GM04504 (cell line): ENCODE measurements at regions not wholly inside any gene's neighbourhood (a gene's known extent, or its start where the extent isn't known, plus 50 kb on each side); places are given as distances from the start of the nearest gene placed in this dataset.

Experiments
- DNase-seq: peaks from one replicate; pipeline ENCODE4 v3.0.0-alpha.2; 2012; ENCODE audit warnings: low read depth

GRCh38 chr2:194264586-194264985 is 1392.4 kb upstream of the SLC39A10 start:
- DNase-seq, result no peak

- DNase-seq, result no peak
Observed at GRCh38 chr2:194260185-194260584, 1396.8 kb upstream of the SLC39A10 start.

- no peak for DNase-seq
Observed at GRCh38 chr2:194257095-194257494, 1399.9 kb upstream of the SLC39A10 start.

- no peak for DNase-seq
Observed at GRCh38 chr2:194253528-194254259, 1403.3 kb upstream of the SLC39A10 start.

- DNase-seq, result no peak
Observed at GRCh38 chr2:194252127-194252526, 1404.9 kb upstream of the SLC39A10 start.

- no peak for DNase-seq
Observed at GRCh38 chr2:194232600-194232999, 1424.4 kb upstream of the SLC39A10 start.

GRCh38 chr2:194223218-194223617 is 1433.8 kb upstream of the SLC39A10 start:
- no peak for DNase-seq

GRCh38 chr2:194214192-194214591 is 1442.8 kb upstream of the SLC39A10 start:
- DNase-seq, result no peak

- no peak for DNase-seq
Observed at GRCh38 chr2:194205568-194206227, 1451.3 kb upstream of the SLC39A10 start.

- no peak for DNase-seq
Observed at GRCh38 chr2:194203898-194204297, 1453.1 kb upstream of the SLC39A10 start.

- DNase-seq, result no peak
Observed at GRCh38 chr2:194182888-194183287, 1474.1 kb upstream of the SLC39A10 start.

- DNase-seq, result no peak
Observed at GRCh38 chr2:194176134-194176533, 1480.9 kb upstream of the SLC39A10 start.

GRCh38 chr2:194166818-194167217 is 1490.2 kb upstream of the SLC39A10 start:
- no peak for DNase-seq

- no peak for DNase-seq
Observed at GRCh38 chr2:194155431-194155830, 1501.6 kb upstream of the SLC39A10 start.

GRCh38 chr2:194151231-194151630 is 1505.8 kb upstream of the SLC39A10 start:
- DNase-seq, result no peak

GRCh38 chr2:194135463-194135862 is 1521.6 kb upstream of the SLC39A10 start:
- no peak for DNase-seq

GRCh38 chr2:194128810-194129209 is 1528.2 kb upstream of the SLC39A10 start:
- no peak for DNase-seq

GRCh38 chr2:194126418-194126817 is 1530.6 kb upstream of the SLC39A10 start:
- DNase-seq, result no peak

GRCh38 chr2:194116861-194117260 is 1540.2 kb upstream of the SLC39A10 start:
- DNase-seq, result no peak

- DNase-seq, result no peak
Observed at GRCh38 chr2:194105358-194105757, 1551.7 kb upstream of the SLC39A10 start.

- no peak for DNase-seq
Observed at GRCh38 chr2:194104687-194105086, 1552.3 kb upstream of the SLC39A10 start.

- DNase-seq, result no peak
Observed at GRCh38 chr2:194103941-194104659, 1552.9 kb upstream of the SLC39A10 start.

GRCh38 chr2:194102546-194102945 is 1554.5 kb upstream of the SLC39A10 start:
- no peak for DNase-seq
